WTC11 (cell line): ENCODE measurements at regions not wholly inside any gene's neighbourhood (a gene's known extent, or its start where the extent isn't known, plus 50 kb on each side); places are given as distances from the start of the nearest gene placed in this dataset.

Source experiments
- GRHL2 ChIP-seq: fragments of 250-450 bp; sonication (Bioruptor Pico); IDR thresholded peaks from 2 replicates; pipeline ENCODE4 v1.8.0; 2022; ENCODE audit warnings: mild to moderate bottlenecking, moderate library complexity; ENCODE audit not compliant: insufficient replicate concordance, severe bottlenecking
- KAT7 ChIP-seq: sonication (generic); formaldehyde crosslinking; IDR thresholded peaks from 2 replicates; pipeline ENCODE4 v1.8.1; 2023; ENCODE audit warnings: missing genetic modification reagents, mild to moderate bottlenecking, borderline replicate concordance
- SP1 ChIP-seq: sonication (generic); formaldehyde crosslinking; conservative IDR thresholded peaks from 2 replicates; pipeline ENCODE4 v1.8.1; 2022; ENCODE audit warnings: missing genetic modification reagents
- TF ChIP-seq, protein P1 (sequence below): fragments of 200-600 bp; IDR thresholded peaks from 2 replicates; pipeline ENCODE4 v1.8.0; 2022; ENCODE audit warnings: antibody characterized with exemption

DNA sequence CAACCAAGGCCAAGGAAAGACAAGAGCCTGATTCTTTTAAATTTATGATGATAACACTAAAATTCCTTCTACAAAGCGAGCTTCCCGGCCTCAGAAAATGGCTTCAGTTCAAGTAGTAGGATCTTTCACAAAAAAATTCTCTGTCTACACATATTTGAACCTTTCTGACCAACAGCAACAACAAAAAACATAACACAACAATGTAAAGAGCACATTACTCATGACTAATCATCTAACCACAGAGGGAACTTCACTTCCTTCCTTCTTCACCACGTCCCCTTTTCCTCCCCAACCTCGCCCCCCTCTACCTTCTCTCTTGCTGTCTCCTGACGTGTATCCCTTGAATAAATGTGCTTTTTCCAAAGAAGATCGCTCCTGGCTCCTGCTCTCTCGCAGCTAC is 228.2 kb downstream of the MYLK4 start:
- TF ChIP-seq KAT7 (CRISPR knock-in tag) (no peak), GRHL2 (no peak), SP1 (CRISPR knock-in tag) (no peak)
- TF ChIP-seq, protein P1, sequence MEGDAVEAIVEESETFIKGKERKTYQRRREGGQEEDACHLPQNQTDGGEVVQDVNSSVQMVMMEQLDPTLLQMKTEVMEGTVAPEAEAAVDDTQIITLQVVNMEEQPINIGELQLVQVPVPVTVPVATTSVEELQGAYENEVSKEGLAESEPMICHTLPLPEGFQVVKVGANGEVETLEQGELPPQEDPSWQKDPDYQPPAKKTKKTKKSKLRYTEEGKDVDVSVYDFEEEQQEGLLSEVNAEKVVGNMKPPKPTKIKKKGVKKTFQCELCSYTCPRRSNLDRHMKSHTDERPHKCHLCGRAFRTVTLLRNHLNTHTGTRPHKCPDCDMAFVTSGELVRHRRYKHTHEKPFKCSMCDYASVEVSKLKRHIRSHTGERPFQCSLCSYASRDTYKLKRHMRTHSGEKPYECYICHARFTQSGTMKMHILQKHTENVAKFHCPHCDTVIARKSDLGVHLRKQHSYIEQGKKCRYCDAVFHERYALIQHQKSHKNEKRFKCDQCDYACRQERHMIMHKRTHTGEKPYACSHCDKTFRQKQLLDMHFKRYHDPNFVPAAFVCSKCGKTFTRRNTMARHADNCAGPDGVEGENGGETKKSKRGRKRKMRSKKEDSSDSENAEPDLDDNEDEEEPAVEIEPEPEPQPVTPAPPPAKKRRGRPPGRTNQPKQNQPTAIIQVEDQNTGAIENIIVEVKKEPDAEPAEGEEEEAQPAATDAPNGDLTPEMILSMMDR: no peak
